H9 (cell line): ENCODE measurements at regions not wholly inside any gene's neighbourhood (a gene's known extent, or its start where the extent isn't known, plus 50 kb on each side); places are given as distances from the start of the nearest gene placed in this dataset.

Source experiments
- DNase-seq: peaks from one replicate; pipeline ENCODE4 v3.0.0-alpha.2; 2017
- H2AFZ ChIP-seq: one replicate; pipeline ENCODE4 v1.6.1; 2013; ENCODE audit warnings: mild to moderate bottlenecking, low read length, control low read depth, moderate library complexity
- H2AK5ac ChIP-seq: 2 replicates; pipeline ENCODE4 v1.6.1; 2013; ENCODE audit warnings: low read length, control low read depth, mixed read lengths; ENCODE audit not compliant: insufficient read length
- H2BK120ac ChIP-seq: one replicate; pipeline ENCODE4 v1.6.1; 2013; ENCODE audit warnings: low read depth, mild to moderate bottlenecking, low read length, control low read depth, inconsistent platforms; ENCODE audit not compliant: poor library complexity, severe bottlenecking
- H2BK12ac ChIP-seq: 2 replicates; pipeline ENCODE4 v1.6.1; 2013; ENCODE audit warnings: low read length, control low read depth, mixed read lengths, low read depth; ENCODE audit not compliant: insufficient read length
- H2BK15ac ChIP-seq: 2 replicates; pipeline ENCODE4 v1.6.1; 2013; ENCODE audit warnings: low read depth, low read length, control low read depth
- H2BK20ac ChIP-seq: one replicate; pipeline ENCODE4 v1.6.1; 2013; ENCODE audit warnings: low read depth, mild to moderate bottlenecking, low read length, control low read depth, inconsistent platforms; ENCODE audit not compliant: poor library complexity, severe bottlenecking
- H2BK5ac ChIP-seq: 2 replicates; pipeline ENCODE4 v1.6.1; 2013; ENCODE audit warnings: low read length, control low read depth, mixed read lengths; ENCODE audit not compliant: insufficient read length
- H3K14ac ChIP-seq: 2 replicates; pipeline ENCODE4 v1.6.1; 2013; ENCODE audit warnings: low read length, control low read depth; ENCODE audit not compliant: insufficient read depth
- H3K18ac ChIP-seq: 2 replicates; pipeline ENCODE4 v1.6.1; 2013; ENCODE audit warnings: low read depth, mild to moderate bottlenecking, mixed read lengths, low read length, control low read depth; ENCODE audit not compliant: insufficient read length
- H3K23ac ChIP-seq: 2 replicates; pipeline ENCODE4 v1.6.1; 2013; ENCODE audit warnings: low read length, control low read depth, mixed read lengths, low read depth; ENCODE audit not compliant: insufficient read length
- H3K23me2 ChIP-seq: 2 replicates; pipeline ENCODE4 v1.6.1; 2013; ENCODE audit warnings: low read depth, mild to moderate bottlenecking, mixed read lengths, low read length, control low read depth; ENCODE audit not compliant: insufficient read length, poor library complexity, severe bottlenecking
- H3K27ac ChIP-seq: 2 replicates; pipeline ENCODE4 v1.5.1; 2013; ENCODE audit warnings: low read length, control low read depth, mixed read lengths, low read depth; ENCODE audit not compliant: insufficient read length
- H3K27me3 ChIP-seq: 2 replicates; pipeline ENCODE4 v1.6.1; 2013; ENCODE audit warnings: low read length, control low read depth, inconsistent platforms; ENCODE audit not compliant: insufficient read depth
- H3K4ac ChIP-seq: 2 replicates; pipeline ENCODE4 v1.6.1; 2013; ENCODE audit warnings: low read depth, mild to moderate bottlenecking, control low read depth, inconsistent platforms, low read length, moderate library complexity
- H3K4me1 ChIP-seq: 2 replicates; pipeline ENCODE4 v1.6.1; 2013; ENCODE audit warnings: low read length, control low read depth, inconsistent platforms; ENCODE audit not compliant: insufficient read depth
- H3K4me2 ChIP-seq: 2 replicates; pipeline ENCODE4 v1.6.1; 2013; ENCODE audit warnings: low read length, control low read depth, mixed read lengths; ENCODE audit not compliant: insufficient read length, insufficient read depth
- H3K56ac ChIP-seq: 2 replicates; pipeline ENCODE4 v1.6.1; 2013; ENCODE audit warnings: low read depth, mild to moderate bottlenecking, mixed read lengths, low read length, control low read depth; ENCODE audit not compliant: insufficient read length
- H3K79me1 ChIP-seq: 2 replicates; pipeline ENCODE4 v1.6.1; 2013; ENCODE audit warnings: low read depth, mild to moderate bottlenecking, moderate library complexity, low read length, control low read depth, inconsistent platforms; ENCODE audit not compliant: insufficient read depth, poor library complexity, severe bottlenecking
- H3K79me2 ChIP-seq: 2 replicates; pipeline ENCODE4 v1.6.1; 2013; ENCODE audit warnings: low read length, control low read depth, inconsistent platforms; ENCODE audit not compliant: insufficient read depth
- H3K9ac ChIP-seq: 2 replicates; pipeline ENCODE4 v1.6.1; 2013; ENCODE audit warnings: low read length, control low read depth, mixed read lengths; ENCODE audit not compliant: insufficient read length; ENCODE audit errors: extremely low read depth
- H3K9me3 ChIP-seq: one replicate; pipeline ENCODE4 v1.6.1; 2013; ENCODE audit warnings: low read depth, low read length, inconsistent platforms; ENCODE audit not compliant: control insufficient read depth
- H3T11ph ChIP-seq: one replicate; pipeline ENCODE4 v1.6.1; 2013; ENCODE audit warnings: mild to moderate bottlenecking, low read length, control low read depth, inconsistent platforms
- H4K20me1 ChIP-seq: one replicate; pipeline ENCODE4 v1.6.1; 2013; ENCODE audit not compliant: control insufficient read depth, insufficient read length, insufficient read depth
- H4K5ac ChIP-seq: 2 replicates; pipeline ENCODE4 v1.6.1; 2013; ENCODE audit warnings: low read depth, mild to moderate bottlenecking, mixed read lengths, low read length, control low read depth; ENCODE audit not compliant: insufficient read length
- H4K8ac ChIP-seq: replicated peaks from 2 replicates; pipeline ENCODE4 v1.6.1; 2013; ENCODE audit warnings: low read length, control low read depth, mixed read lengths, low read depth; ENCODE audit not compliant: insufficient read length
- H4K91ac ChIP-seq: 2 replicates; pipeline ENCODE4 v1.6.1; 2013; ENCODE audit warnings: low read depth, mild to moderate bottlenecking, moderate library complexity, mixed read lengths, low read length, control low read depth; ENCODE audit not compliant: insufficient read length
- H3K27ac Mint-ChIP-seq, 3 experiments: 2 replicates in 2 of 3; 3 replicates in 1 of 3; pipeline ENCODE4 v1.8.0; 2020 to 2021; ENCODE audit warnings: mixed read lengths in 3 of 3, mild to moderate bottlenecking in 1 of 3, moderate library complexity in 1 of 3
- H3K27me3 Mint-ChIP-seq: 2 replicates; pipeline ENCODE4 v1.8.0; 2021; ENCODE audit warnings: low read depth, mild to moderate bottlenecking, moderate library complexity, mixed read lengths
- H3K36me3 Mint-ChIP-seq, 3 experiments: 2 replicates in 2 of 3; 3 replicates in 1 of 3; pipeline ENCODE4 v1.8.0; 2020 to 2021; ENCODE audit warnings: low read depth in 3 of 3, mixed read lengths in 3 of 3; ENCODE audit not compliant: insufficient read depth in 1 of 3
- H3K4me1 Mint-ChIP-seq, 2 experiments: 2 replicates each; pipeline ENCODE4 v1.8.0; 2020; ENCODE audit warnings: mixed read lengths in 2 of 2
- H3K4me3 Mint-ChIP-seq, 2 experiments: 2 replicates in 1 of 2; 3 replicates in 1 of 2; pipeline ENCODE4 v1.8.0; 2020 to 2021; ENCODE audit warnings: mild to moderate bottlenecking in 2 of 2, mixed read lengths in 2 of 2, moderate library complexity in 1 of 2
- H3K9me3 Mint-ChIP-seq, 2 experiments: 2 replicates in 1 of 2; 3 replicates in 1 of 2; pipeline ENCODE4 v1.8.0; 2020; ENCODE audit warnings: mild to moderate bottlenecking in 2 of 2, mixed read lengths in 2 of 2, moderate library complexity in 1 of 2
- CTCF ChIP-seq: fragments of 200-600 bp; sonication (generic); conservative IDR thresholded peaks from 3 replicates; pipeline ENCODE4 v1.8.0; 2021; ENCODE audit warnings: antibody characterized with exemption, mild to moderate bottlenecking
- WGBS: extraction: QIAGEN DNeasy Blood & Tissue Kit; methylation state at CpG from one replicate; pipeline ENCODE4 v1.1.7; 2013; ENCODE audit warnings: missing lambda C conversion rate, low lambda C conversion rate, mixed read lengths; ENCODE audit not compliant: insufficient read length; ENCODE audit errors: extremely low coverage; 5-methylcytosine and 5-hydroxymethylcytosine counted together

- Histone ChIP-seq H3K9ac (no peak overlapping the region), H3K23me2 (no peaks in the 10 kb centered on the region), H2BK5ac (no peak overlapping the region), H3K14ac (no peak overlapping the region), H2BK20ac (no peak overlapping the region), H3K4me1 (no peaks in the 10 kb centered on the region), H4K20me1 (no peaks in the 10 kb centered on the region), H3K4me2 (no peak overlapping the region), H4K8ac (no peak overlapping the region), H3K56ac (no peak overlapping the region), H3K79me1 (no peaks in the 10 kb centered on the region), H2BK15ac (no peak overlapping the region), H4K91ac (no peak overlapping the region), H3K79me2 (no peaks in the 10 kb centered on the region), H3K27me3 (no peaks in the 10 kb centered on the region), H3K27ac (no peak overlapping the region), H3K23ac (no peak overlapping the region), H3K9me3 (no peaks in the 10 kb centered on the region), H2AK5ac (no peak overlapping the region), H2AFZ (no peak overlapping the region), H3K4ac (no peak overlapping the region), H3K18ac (no peak overlapping the region), H2BK120ac (no peak overlapping the region), H3T11ph (no peak overlapping the region), H2BK12ac (no peak overlapping the region), H4K5ac (no peak overlapping the region)
- H3K4me3 Mint-ChIP-seq: no peak overlapping the region
- no peaks in the 10 kb centered on the region; a peak in 1 of 4 replicates for H3K4me1 Mint-ChIP-seq
- peaks cover 10 to 13% of the 10 kb centered on the region in 2 experiments for H3K9me3 Mint-ChIP-seq
- H3K36me3 Mint-ChIP-seq: peaks cover 0 to 8% (median under 1%) of the 10 kb centered on the region in 3 experiments; a peak in 3 of 7 replicates
- H3K27ac Mint-ChIP-seq: no peak overlapping the region
- WGBS: no CpG with 5 or more reads among the region's 5 CpGs
- no peak for DNase-seq
- no peaks in the 10 kb centered on the region; the same call in 1 of the 2 replicates for H3K27me3 Mint-ChIP-seq
- no peak for TF ChIP-seq CTCF
These were observed 203.6 kb upstream of the ADRA1B start for GRCh38 chr5:159712672-159713071.
